Suprapubic skin (tissue), 3 donors: ENCODE measurements at regions not wholly inside any gene's neighbourhood (a gene's known extent, or its start where the extent isn't known, plus 50 kb on each side); places are given as distances from the start of the nearest gene placed in this dataset.

ENCODE experiments used
- CTCF ChIP-seq, 2 donors: fragments of 200-600 bp in 1 of 2; fragments of 450-650 bp in 1 of 2; sonication (generic) in 1 of 2; IDR thresholded peaks; one replicate each; pipeline ENCODE4 v1.5.1; 2016 to 2019; ENCODE audit warnings: antibody characterized with exemption in 2 of 2, mild to moderate bottlenecking in 1 of 2, moderate library complexity in 1 of 2
- EP300 ChIP-seq: sonication (generic); formaldehyde crosslinking; IDR thresholded peaks from one replicate; pipeline ENCODE4 v1.6.1; 2017; ENCODE audit warnings: antibody characterized with exemption
- POLR2A ChIP-seq, 2 donors: fragments of 450-650 bp; IDR thresholded peaks; one replicate each; pipeline ENCODE4 v1.6.1; 2017; ENCODE audit warnings: antibody characterized with exemption in 2 of 2, mild to moderate bottlenecking in 2 of 2, moderate library complexity in 2 of 2

- no peak for TF ChIP-seq POLR2A (IDR thresholded peaks at IDR 0.05)
- TF ChIP-seq EP300, result no peak
- TF ChIP-seq CTCF (IDR thresholded peaks at IDR 0.05), result no peak
Observed at GRCh38 chr3:89690646-89691045, 583.2 kb downstream of the EPHA3 start.
